HepG2 (cell line): ENCODE measurements at regions not wholly inside any gene's neighbourhood (a gene's known extent, or its start where the extent isn't known, plus 50 kb on each side); places are given as distances from the start of the nearest gene placed in this dataset.

Experiments
- ATAC-seq: fragments of 200-7000 bp; cut with Tn5 transposase; 3 replicates; pipeline ENCODE4 v1.9.1; 2020; ENCODE audit warnings: mild to moderate bottlenecking, moderate library complexity
- BruUV-seq: library from RNA; stranded (reverse); fragments of 400-500 nt; replicated peaks from 2 replicates; lab custom pipeline; 2021; lab: Mats Ljungman, UMichigan
- CTCF ChIA-PET: fragments of 300-600 bp; formaldehyde crosslinking; extraction: SDS; loops from one replicate; lab custom pipeline; 2021; ENCODE audit warnings: low total read pairs, inconsistent platforms, low intra/inter-chr PET ratio; lab: Yijun Ruan, JAX
- POLR2A ChIA-PET: fragments of 350-600 bp; sonication (Branson Sonifier 250); formaldehyde crosslinking; loops from one replicate; lab custom pipeline; 2020; ENCODE audit warnings: antibody characterized with exemption, inconsistent platforms; lab: Yijun Ruan, JAX
- DNase-seq: peaks from one replicate; pipeline ENCODE4 v3.0.0-alpha.2; 2015; ENCODE audit warnings: low spot score
- FAIRE-seq: peaks from 3 replicates; lab custom pipeline; 2011; peaks lifted over from hg19 to GRCh38; lab: Jason Lieb, UNC
- H2AFZ ChIP-seq: one replicate; pipeline ENCODE4 v1.6.1; 2011; ENCODE audit warnings: low read length, inconsistent platforms
- H3K27ac ChIP-seq: fragments of 300-600 bp; 3 replicates; pipeline ENCODE4 v1.8.0; 2011; ENCODE audit warnings: mixed run types, mild to moderate bottlenecking, mixed read lengths, low read length, inconsistent platforms; ENCODE audit not compliant: insufficient read depth; ENCODE audit errors: extremely low read length
- H3K27me3 ChIP-seq, 2 experiments: fragments of 200-600 bp in 1 of 2; 2 replicates in 1 of 2; 3 replicates in 1 of 2; pipeline versions ENCODE4 v1.6.0 to v1.8.0; 2011; ENCODE audit warnings: low read length in 2 of 2, mild to moderate bottlenecking in 2 of 2, moderate library complexity in 2 of 2, inconsistent platforms in 1 of 2; ENCODE audit not compliant: insufficient read depth in 2 of 2, control insufficient read depth in 1 of 2
- H3K36me3 ChIP-seq, 2 experiments: fragments of 200-600 bp in 1 of 2; replicated peaks in 1 of 2; 2 replicates in 1 of 2; 3 replicates in 1 of 2; pipeline versions ENCODE4 v1.5.1 to v1.8.0; 2011; ENCODE audit warnings: low read length in 2 of 2, inconsistent platforms in 1 of 2; ENCODE audit not compliant: insufficient read depth in 2 of 2, control insufficient read depth in 1 of 2
- H3K4me1 ChIP-seq: 2 replicates; pipeline ENCODE4 v1.5.1; 2012; ENCODE audit warnings: low read length, inconsistent platforms; ENCODE audit not compliant: insufficient read depth
- H3K4me2 ChIP-seq: 2 replicates; pipeline ENCODE4 v1.6.0; 2011; ENCODE audit warnings: low read depth, low read length, inconsistent platforms
- H3K4me3 ChIP-seq, 3 experiments: fragments of 200-600 bp in 1 of 3; sonication (generic), shearing (Covaris generic) in 1 of 3; replicated peaks in 1 of 3; 2 replicates each; pipeline ENCODE4 v1.5.1; 2011 to 2016; ENCODE audit warnings: low read length in 3 of 3, inconsistent platforms in 2 of 3, low read depth in 2 of 3, mild to moderate bottlenecking in 2 of 3, control low read depth in 1 of 3, mixed read lengths in 1 of 3; ENCODE audit not compliant: insufficient read depth in 1 of 3
- H3K79me2 ChIP-seq: one replicate; pipeline ENCODE4 v1.6.1; 2011; ENCODE audit warnings: low read length, inconsistent platforms; ENCODE audit not compliant: insufficient read depth
- H3K9ac ChIP-seq: 2 replicates; pipeline ENCODE4 v1.6.0; 2011; ENCODE audit warnings: mild to moderate bottlenecking, low read depth, low read length, inconsistent platforms; ENCODE audit not compliant: insufficient read depth
- H3K9me3 ChIP-seq: 2 replicates; pipeline ENCODE4 v1.5.1; 2012; ENCODE audit warnings: mild to moderate bottlenecking, low read length
- H4K20me1 ChIP-seq: 2 replicates; pipeline ENCODE4 v1.6.0; 2011; ENCODE audit warnings: inconsistent platforms, mild to moderate bottlenecking, low read length, moderate library complexity; ENCODE audit not compliant: insufficient read depth
- ARNTL ChIP-seq: sonication (generic); formaldehyde crosslinking; IDR thresholded peaks from 2 replicates; pipeline ENCODE4 v1.4.0; 2020; ENCODE audit warnings: mild to moderate bottlenecking, missing genetic modification reagents
- EEA1 ChIP-seq: sonication (generic); formaldehyde crosslinking; IDR thresholded peaks from 2 replicates; pipeline ENCODE4 v1.5.1; 2020; ENCODE audit warnings: mild to moderate bottlenecking, missing genetic modification reagents, borderline replicate concordance
- FOXA1 ChIP-seq, 2 experiments: fragments of 450-650 bp in 1 of 2; sonication (generic) in 1 of 2; formaldehyde crosslinking in 1 of 2; IDR thresholded peaks; 2 replicates each; pipeline versions ENCODE4 v1.4.0 to v1.6.1; 2016 to 2020; ENCODE audit warnings: missing genetic modification reagents in 1 of 2
- FOXO4 ChIP-seq: sonication (generic); formaldehyde crosslinking; conservative IDR thresholded peaks from 2 replicates; pipeline ENCODE4 v1.8.1; 2023; ENCODE audit warnings: missing genetic modification reagents
- GFI1 ChIP-seq: sonication (generic); formaldehyde crosslinking; IDR thresholded peaks from 2 replicates; pipeline ENCODE4 v1.5.0; 2020; ENCODE audit warnings: missing genetic modification reagents, mild to moderate bottlenecking, borderline replicate concordance
- NKX3-1 ChIP-seq: sonication (generic); formaldehyde crosslinking; IDR thresholded peaks from 2 replicates; pipeline ENCODE4 v1.5.0; 2020; ENCODE audit warnings: missing genetic modification reagents
- PRDM4 ChIP-seq: sonication (generic); formaldehyde crosslinking; IDR thresholded peaks from 2 replicates; pipeline ENCODE4 v1.9.0; 2021; ENCODE audit warnings: missing genetic modification reagents, borderline replicate concordance
- SYNCRIP ChIP-seq: fragments of 200-400 bp; formaldehyde crosslinking; IDR thresholded peaks from 2 replicates; pipeline ENCODE4 v1.6.1; 2018; ENCODE audit warnings: mild to moderate bottlenecking, low read depth, low read length; ENCODE audit not compliant: insufficient read depth
- ZNF317 ChIP-seq: sonication (generic); formaldehyde crosslinking; IDR thresholded peaks from 2 replicates; pipeline ENCODE4 v1.5.0; 2020; ENCODE audit warnings: mild to moderate bottlenecking, missing genetic modification reagents
- ZNF574 ChIP-seq: sonication (generic); formaldehyde crosslinking; IDR thresholded peaks from 2 replicates; pipeline ENCODE4 v1.4.0; 2020; ENCODE audit warnings: missing genetic modification reagents
- ZNF605 ChIP-seq: sonication (generic); formaldehyde crosslinking; IDR thresholded peaks from 2 replicates; pipeline ENCODE4 v1.8.0; 2022; ENCODE audit warnings: mild to moderate bottlenecking, missing genetic modification reagents
- WGBS: methylation state at CpG from one replicate; pipeline ENCODE4 v1.1.6; 2017; ENCODE audit warnings: low lambda C conversion rate; 5-methylcytosine and 5-hydroxymethylcytosine counted together
- in situ Hi-C: cut with HindIII; loops from 2 replicates; pipeline ENCODE4 v1.10.0; 2017; ENCODE audit warnings: low pct_unique_long_range_greater_than_20kb; ENCODE audit not compliant: extremely low pct_ligation_motif_present
- intact Hi-C: fragments of 100-400 bp; cut with micrococcal nuclease; formaldehyde crosslinking; loops from one replicate; pipeline ENCODE4 v1.10.0; 2022; ENCODE audit not compliant: unreplicated experiment

DNA sequence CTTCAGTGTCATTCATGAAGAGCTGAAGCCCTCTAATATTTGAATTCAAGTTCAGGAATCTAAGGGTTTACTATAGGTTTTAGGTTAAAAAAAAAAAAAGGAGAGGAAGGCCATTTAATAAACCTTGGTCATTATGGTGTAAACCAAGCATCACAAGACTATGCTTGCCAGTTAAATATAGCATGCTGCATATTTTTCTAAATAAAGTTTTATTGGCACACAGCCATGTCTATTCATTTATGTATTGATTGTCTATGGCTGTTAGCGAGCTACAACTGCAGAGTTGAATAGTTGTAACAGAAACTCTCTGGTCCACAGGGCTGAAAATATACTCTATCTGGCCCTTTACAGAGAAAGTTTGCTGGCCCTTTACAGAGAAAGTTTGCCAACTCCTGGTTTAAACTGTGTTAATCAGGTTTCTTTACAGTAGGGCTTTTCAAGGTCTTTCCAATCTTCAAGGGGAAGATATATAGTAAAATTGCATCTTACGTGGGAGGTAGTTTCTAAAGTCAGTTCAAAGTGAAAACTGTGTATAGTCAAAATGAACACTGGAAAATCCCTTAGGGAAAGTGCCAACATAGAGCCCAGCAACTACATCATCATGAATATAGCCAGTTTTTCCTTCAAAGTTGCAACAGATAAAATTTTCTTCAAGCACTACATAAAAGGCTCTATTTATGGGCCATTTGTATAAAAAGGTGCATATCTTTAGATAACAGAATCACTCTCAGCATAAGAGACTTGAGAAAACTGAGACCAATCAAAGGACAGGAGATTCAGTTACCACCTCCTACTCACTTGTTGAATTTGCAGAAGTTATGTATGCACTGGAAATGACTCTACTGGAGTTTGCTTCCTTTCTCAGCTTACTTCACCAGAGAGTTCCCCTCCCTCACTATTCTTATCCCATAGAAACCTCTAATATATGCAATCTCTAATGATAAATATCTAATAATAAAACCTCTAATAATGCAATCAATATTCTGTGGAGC lies 49.7 kb upstream of the FRMD4B start:
- Histone ChIP-seq H3K27ac (no peak overlapping the region), H2AFZ (no peak overlapping the region), H3K4me2 (no peak overlapping the region), H3K9ac (no peak overlapping the region), H3K9me3 (no peaks in the 10 kb centered on the region), H3K36me3 (no peaks in the 10 kb centered on the region), H3K4me1 (no peaks in the 10 kb centered on the region), H3K27me3 (no peaks in the 10 kb centered on the region), H3K4me3 (no peak overlapping the region), H3K79me2 (no peaks in the 10 kb centered on the region), H4K20me1 (no peaks in the 10 kb centered on the region)
- intact Hi-C loops (no loop called here), in situ Hi-C loops (no loop called here)
- no peak for DNase-seq
- WGBS: 3% methylated on average over 2 of the region's 2 CpGs
- TF ChIP-seq EEA1 (CRISPR knock-in tag): no peak
- TF ChIP-seq SYNCRIP: no peak
- TF ChIP-seq PRDM4 (CRISPR knock-in tag): no peak
- TF ChIP-seq NKX3-1 (CRISPR knock-in tag): no peak
- no peak for TF ChIP-seq ZNF574 (CRISPR knock-in tag)
- TF ChIP-seq FOXA1 (IDR thresholded peaks at IDR 0.05): no peak
- TF ChIP-seq FOXA1 (CRISPR knock-in tag; IDR thresholded peaks at IDR 0.05): no peak
- TF ChIP-seq FOXO4 (CRISPR knock-in tag): no peak
- TF ChIP-seq GFI1 (CRISPR knock-in tag): no peak
- no peak for TF ChIP-seq ARNTL (CRISPR knock-in tag)
- TF ChIP-seq ZNF317 (CRISPR knock-in tag): no peak
- no peak for TF ChIP-seq ZNF605 (CRISPR knock-in tag)
- no TSS peak for BruUV-seq
- CTCF ChIA-PET: no interaction called here
- POLR2A ChIA-PET: no interaction called here
- FAIRE-seq: no peak
- no peak for ATAC-seq
